GM12878 (cell line): ENCODE measurements at regions not wholly inside any gene's neighbourhood (a gene's known extent, or its start where the extent isn't known, plus 50 kb on each side); places are given as distances from the start of the nearest gene placed in this dataset.

Experiments used
- ATAC-seq: fragments of 200-7000 bp; cut with Tn5 transposase; 3 replicates; pipeline ENCODE4 v1.9.1; 2020; ENCODE audit warnings: mild to moderate bottlenecking, moderate library complexity
- BruUV-seq: library from RNA; stranded (reverse); fragments of 400-500 nt; replicated peaks from 2 replicates; lab custom pipeline; 2021; lab: Mats Ljungman, UMichigan
- CTCF ChIA-PET: fragments of 300-600 bp; sonication (Branson Sonifier 250); formaldehyde crosslinking; extraction: SDS; loops from one replicate; lab custom pipeline; 2021; ENCODE audit warnings: inconsistent platforms; lab: Yijun Ruan, JAX
- POLR2A ChIA-PET: fragments of 350-600 bp; formaldehyde crosslinking; extraction: SDS; loops from one replicate; lab custom pipeline; 2021; ENCODE audit warnings: inconsistent platforms; lab: Charles Lee
- RAD21 ChIA-PET: fragments of 300-600 bp; sonication (Branson Sonifier 250); formaldehyde crosslinking; loops from one replicate; lab custom pipeline; 2023; ENCODE audit warnings: antibody characterized with exemption; ENCODE audit not compliant: unreplicated experiment; lab: Charles Lee
- SMC1A ChIA-PET: fragments of 300-600 bp; sonication (Branson Sonifier 250); formaldehyde crosslinking; loops from one replicate; lab custom pipeline; 2023; ENCODE audit not compliant: unreplicated experiment, uncharacterized antibody; lab: Charles Lee
- DNase-seq: peaks from one replicate; pipeline ENCODE4 v3.0.0-alpha.2; 2011; ENCODE audit warnings: low read depth, low spot score
- FAIRE-seq: peaks from 3 replicates; lab custom pipeline; 2011; peaks lifted over from hg19 to GRCh38; lab: Jason Lieb, UNC
- H2AFZ ChIP-seq: 2 replicates; pipeline ENCODE4 v1.6.0; 2011; ENCODE audit warnings: low read depth, low read length, control low read depth; ENCODE audit not compliant: control insufficient read depth
- H3K27ac ChIP-seq: 2 replicates; pipeline ENCODE4 v1.5.1; 2011; ENCODE audit warnings: control low read depth; ENCODE audit not compliant: control insufficient read depth, insufficient read depth
- H3K27me3 ChIP-seq, 2 experiments: replicated peaks in 1 of 2; 2 replicates each; pipeline versions ENCODE4 v1.6.0 to v1.6.1; 2011; ENCODE audit warnings: low read length in 1 of 2; ENCODE audit not compliant: control insufficient read depth in 2 of 2, insufficient read depth in 2 of 2
- H3K36me3 ChIP-seq, 2 experiments: 2 replicates each; pipeline ENCODE4 v1.5.1; 2011; ENCODE audit warnings: low read length in 1 of 2; ENCODE audit not compliant: control insufficient read depth in 2 of 2, insufficient read depth in 2 of 2
- H3K4me1 ChIP-seq: 2 replicates; pipeline ENCODE4 v1.6.1; 2011; ENCODE audit warnings: mild to moderate bottlenecking, low read length, moderate library complexity, mixed read lengths; ENCODE audit not compliant: control insufficient read depth, insufficient read depth
- H3K4me2 ChIP-seq: 2 replicates; pipeline ENCODE4 v1.6.0; 2011; ENCODE audit warnings: control low read depth; ENCODE audit not compliant: control insufficient read depth, insufficient read depth
- H3K4me3 ChIP-seq: fragments of 200-600 bp; sonication (generic); 2 replicates; pipeline ENCODE4 v1.5.1; 2016
- H3K79me2 ChIP-seq: 2 replicates; pipeline ENCODE4 v1.6.0; 2011; ENCODE audit warnings: low read length; ENCODE audit not compliant: control insufficient read depth, insufficient read depth
- H3K9ac ChIP-seq: 2 replicates; pipeline ENCODE4 v1.8.0; 2011; ENCODE audit warnings: low read length, control low read depth, mixed read lengths; ENCODE audit not compliant: control insufficient read depth, insufficient read depth
- H3K9me3 ChIP-seq: replicated peaks from 3 replicates; pipeline ENCODE4 v1.5.1; 2011; ENCODE audit warnings: mild to moderate bottlenecking, low read length; ENCODE audit not compliant: control insufficient read depth, insufficient read depth
- H4K20me1 ChIP-seq: 2 replicates; pipeline ENCODE4 v1.6.0; 2011; ENCODE audit not compliant: control insufficient read depth, insufficient read depth
- BCL3 ChIP-seq: IDR thresholded peaks from 2 replicates; pipeline ENCODE4 v1.6.1; 2011; ENCODE audit warnings: borderline replicate concordance, low read depth, mild to moderate bottlenecking, moderate library complexity, low read length; ENCODE audit not compliant: insufficient read depth, poor library complexity, severe bottlenecking
- CEBPZ ChIP-seq: fragments of 150-350 bp; IDR thresholded peaks from 2 replicates; pipeline ENCODE4 v1.6.1; 2016; ENCODE audit warnings: low read depth, low read length
- FOS ChIP-seq: IDR thresholded peaks from 3 replicates; pipeline ENCODE4 v1.6.1; 2011; ENCODE audit warnings: borderline replicate concordance; ENCODE audit not compliant: insufficient read length; ENCODE audit errors: extremely low read depth
- IRF3 ChIP-seq: fragments of 450-650 bp; IDR thresholded peaks from 2 replicates; pipeline ENCODE4 v1.6.1; 2014; ENCODE audit warnings: mild to moderate bottlenecking
- LARP7 ChIP-seq: fragments of 450-650 bp; IDR thresholded peaks from 2 replicates; pipeline ENCODE4 v1.6.1; 2017; ENCODE audit warnings: mild to moderate bottlenecking
- PBX3 ChIP-seq: IDR thresholded peaks from 2 replicates; pipeline ENCODE4 v1.6.1; 2011; ENCODE audit warnings: mild to moderate bottlenecking, low read depth, low read length, moderate library complexity; ENCODE audit not compliant: insufficient replicate concordance
- POLR2A ChIP-seq: IDR thresholded peaks from 2 replicates; pipeline ENCODE4 v1.6.1; 2011; ENCODE audit warnings: low read depth, mild to moderate bottlenecking, low read length
- RBBP5 ChIP-seq: fragments of 200-600 bp; sonication (generic); conservative IDR thresholded peaks from 2 replicates; pipeline ENCODE4 v1.6.1; 2016
- SKIL ChIP-seq: fragments of 450-650 bp; IDR thresholded peaks from 2 replicates; pipeline ENCODE4 v1.6.1; 2017; ENCODE audit warnings: mild to moderate bottlenecking, low read depth, inconsistent platforms; ENCODE audit not compliant: poor library complexity, severe bottlenecking
- SMAD1 ChIP-seq: fragments of 450-650 bp; IDR thresholded peaks from 2 replicates; pipeline ENCODE4 v1.6.1; 2018; ENCODE audit warnings: mild to moderate bottlenecking, low read depth; ENCODE audit not compliant: partially characterized antibody
- TBL1XR1 ChIP-seq: IDR thresholded peaks from 2 replicates; pipeline ENCODE4 v1.6.1; 2012; ENCODE audit warnings: low read depth, low read length, improper control_type of control experiment
- ZNF207 ChIP-seq: fragments of 450-650 bp; IDR thresholded peaks from 2 replicates; pipeline ENCODE4 v1.6.1; 2014; ENCODE audit warnings: antibody characterized with exemption, mild to moderate bottlenecking, borderline replicate concordance
- WGBS: methylation state at CpG from one replicate; pipeline ENCODE4 v1.1.6; 2016; ENCODE audit warnings: low lambda C conversion rate; ENCODE audit not compliant: insufficient replicate concordance, insufficient coverage; ENCODE audit errors: missing lambda C conversion rate; 5-methylcytosine and 5-hydroxymethylcytosine counted together
- in situ Hi-C: fragments of 300-500 bp; cut with MboI; formaldehyde crosslinking; loops from 9 replicates; pipeline ENCODE4 v1.14.3; 2018; ENCODE audit warnings: mixed read lengths
- intact Hi-C: fragments of 100-400 bp; cut with micrococcal nuclease; formaldehyde crosslinking; loops from one replicate; pipeline ENCODE4 v1.14.2; 2022; ENCODE audit not compliant: unreplicated experiment

GRCh38 chr4:188811121-188811520 is 671.9 kb downstream of the TRIML1 start (continued):
- TF ChIP-seq LARP7 (no peak), CEBPZ (no peak), TBL1XR1 (no peak)
- TF ChIP-seq, all 136 proteins: peak for 0

GRCh38 chr4:188812644-188813043 is 673.4 kb downstream of the TRIML1 start:
- no peak overlapping the region for H2AFZ ChIP-seq
- no peak overlapping the region for H3K4me2 ChIP-seq
- SMC1A ChIA-PET, result no interaction called here
- no TSS peak for BruUV-seq
- WGBS, result 0% methylated on average over 1 of the region's 1 CpG
- no peak overlapping the region for H3K4me3 ChIP-seq
- DNase-seq (no peak), FAIRE-seq (no peak), ATAC-seq (no peak)
- H3K27me3 ChIP-seq, result no peaks in the 10 kb centered on the region
- in situ Hi-C loops (no loop called here), intact Hi-C loops (no loop called here)
- no peaks in the 10 kb centered on the region for H3K9me3 ChIP-seq
- RAD21 ChIA-PET, result no interaction called here
- H3K9ac ChIP-seq, result no peak overlapping the region
- POLR2A ChIA-PET, result no interaction called here
- H3K27ac ChIP-seq, result no peak overlapping the region
- CTCF ChIA-PET, result interaction anchor here (0.9 kb wide), 1 partner anchor 1207 kb away, joined by 3 read pairs; no protein-coding TSS in a partner anchor
- no peaks in the 10 kb centered on the region for H3K79me2 ChIP-seq
- H3K36me3 ChIP-seq, result no peaks in the 10 kb centered on the region
- H4K20me1 ChIP-seq, result no peaks in the 10 kb centered on the region
- H3K4me1 ChIP-seq, result no peaks in the 10 kb centered on the region
- TF ChIP-seq RBBP5, result no peak
- TF ChIP-seq IRF3, result no peak
- no peak for TF ChIP-seq BCL3
- no peak for TF ChIP-seq ZNF207
- TF ChIP-seq SKIL, result no peak
- TF ChIP-seq FOS, result no peak
- no peak for TF ChIP-seq POLR2A
- no peak for TF ChIP-seq SMAD1
- no peak for TF ChIP-seq PBX3
